HCT116 (cell line): ENCODE measurements at regions not wholly inside any gene's neighbourhood (a gene's known extent, or its start where the extent isn't known, plus 50 kb on each side); places are given as distances from the start of the nearest gene placed in this dataset.

Experiments used
- ATAC-seq: fragments of 200-7000 bp; cut with Tn5 transposase; 2 replicates; pipeline ENCODE4 v1.9.1; 2020; ENCODE audit warnings: mild to moderate bottlenecking, moderate library complexity
- BruUV-seq: library from RNA; stranded (reverse); fragments of 400-500 nt; replicated peaks from 2 replicates; lab custom pipeline; 2021; lab: Mats Ljungman, UMichigan
- CTCF ChIA-PET: fragments of 300-600 bp; sonication (Branson Sonifier 250); formaldehyde crosslinking; loops from one replicate; lab custom pipeline; 2021; ENCODE audit warnings: antibody characterized with exemption; lab: Charles Lee
- POLR2A ChIA-PET: fragments of 300-600, 350-600 bp; sonication (Branson Sonifier 250); formaldehyde crosslinking; loops from one replicate; lab custom pipeline; 2021; ENCODE audit warnings: antibody characterized with exemption; lab: Charles Lee
- RAD21 ChIA-PET, 2 experiments: fragments of 300-600 bp; sonication (Branson Sonifier 250); formaldehyde crosslinking; loops; one replicate each; lab custom pipeline; 2023; ENCODE audit warnings: low total read pairs in 2 of 2; ENCODE audit not compliant: uncharacterized antibody in 2 of 2, unreplicated experiment in 2 of 2, low non-redundant PET in 1 of 2; lab: Charles Lee
- DNase-seq: peaks from one replicate; pipeline ENCODE4 v3.0.0-alpha.2; 2010; ENCODE audit warnings: low read depth, low spot score
- H2AFZ ChIP-seq: fragments of 200-600 bp; shearing (Covaris generic), sonication (generic); 2 replicates; pipeline ENCODE4 v1.6.1; 2017; ENCODE audit warnings: low read depth, mixed run types, mixed read lengths, antibody characterized with exemption, low read length; ENCODE audit not compliant: poor library complexity, severe bottlenecking
- H3K27ac ChIP-seq: 2 replicates; pipeline ENCODE4 v1.5.1; 2012; ENCODE audit warnings: low read depth, low read length
- H3K27me3 ChIP-seq: fragments of 200-600 bp; sonication (generic); 2 replicates; pipeline ENCODE4 v1.6.1; 2016; ENCODE audit warnings: mixed run types, low read length, mixed read lengths; ENCODE audit not compliant: insufficient read depth
- H3K36me3 ChIP-seq, 2 experiments: fragments of 200-500 bp in 1 of 2; fragments of 200-600 bp in 1 of 2; sonication (Bioruptor generic) in 1 of 2; sonication (generic) in 1 of 2; 2 replicates each; pipeline versions ENCODE4 v1.5.1 to v1.6.1; 2014 to 2016; ENCODE audit warnings: low read length in 2 of 2, inconsistent platforms in 1 of 2, mixed read lengths in 1 of 2, mixed run types in 1 of 2; ENCODE audit not compliant: insufficient read depth in 2 of 2, control insufficient read depth in 1 of 2
- H3K4me1 ChIP-seq, 2 experiments: fragments of 200-600 bp in 1 of 2; sonication (generic) in 1 of 2; 2 replicates each; pipeline versions ENCODE4 v1.5.1 to v1.6.1; 2012 to 2017; ENCODE audit warnings: low read length in 2 of 2, inconsistent platforms in 1 of 2, mild to moderate bottlenecking in 1 of 2, mixed read lengths in 1 of 2, mixed run types in 1 of 2, moderate library complexity in 1 of 2; ENCODE audit not compliant: insufficient read depth in 2 of 2, control insufficient read depth in 1 of 2
- H3K4me2 ChIP-seq: fragments of 200-600 bp; sonication (generic); 2 replicates; pipeline ENCODE4 v1.6.1; 2017; ENCODE audit warnings: mixed run types, low read length, mixed read lengths
- H3K4me3 ChIP-seq, 2 experiments: fragments of 200-600 bp in 1 of 2; sonication (generic) in 1 of 2; replicated peaks in 1 of 2; 2 replicates each; pipeline ENCODE4 v1.5.1; 2011 to 2016; ENCODE audit warnings: low read length in 2 of 2, control low read depth in 1 of 2, low read depth in 1 of 2, mild to moderate bottlenecking in 1 of 2, mixed read lengths in 1 of 2, mixed run types in 1 of 2
- H3K79me2 ChIP-seq: fragments of 200-600 bp; sonication (generic); 2 replicates; pipeline ENCODE4 v1.6.1; 2017; ENCODE audit warnings: mild to moderate bottlenecking, mixed run types, low read length, moderate library complexity, mixed read lengths; ENCODE audit not compliant: insufficient read depth
- H3K9ac ChIP-seq: fragments of 200-600 bp; sonication (generic); 2 replicates; pipeline ENCODE4 v1.6.1; 2016; ENCODE audit warnings: low read length, mixed read lengths
- H3K9me2 ChIP-seq: fragments of 200-600 bp; sonication (generic), shearing (Covaris generic); 2 replicates; pipeline ENCODE4 v1.6.1; 2017; ENCODE audit warnings: mixed run types, mild to moderate bottlenecking, moderate library complexity; ENCODE audit not compliant: insufficient read depth
- H3K9me3 ChIP-seq, 2 experiments: fragments of 200-500 bp in 1 of 2; fragments of 200-600 bp in 1 of 2; sonication (Bioruptor generic) in 1 of 2; sonication (generic) in 1 of 2; 2 replicates each; pipeline ENCODE4 v1.6.1; 2014 to 2017; ENCODE audit warnings: low read length in 2 of 2, mixed read lengths in 2 of 2, inconsistent platforms in 1 of 2, low read depth in 1 of 2, mild to moderate bottlenecking in 1 of 2, mixed run types in 1 of 2, moderate library complexity in 1 of 2; ENCODE audit not compliant: control insufficient read depth in 1 of 2, insufficient read depth in 1 of 2
- H4K20me1 ChIP-seq: fragments of 200-600 bp; sonication (generic), shearing (Covaris generic); 2 replicates; pipeline ENCODE4 v1.6.1; 2017; ENCODE audit warnings: mixed run types, mild to moderate bottlenecking, moderate library complexity; ENCODE audit not compliant: insufficient read depth
- EZH2 ChIP-seq: fragments of 200-600 bp; sonication (generic); IDR thresholded peaks from 2 replicates; pipeline ENCODE4 v1.6.1; 2017; ENCODE audit warnings: antibody characterized with exemption, mixed run types
- YY1 ChIP-seq: IDR thresholded peaks from 2 replicates; pipeline ENCODE4 v1.6.1; 2011; ENCODE audit warnings: low read length, low read depth, moderate library complexity, mild to moderate bottlenecking; ENCODE audit not compliant: insufficient replicate concordance; ENCODE audit errors: extremely low read depth
- intact Hi-C: fragments of 100-400 bp; cut with micrococcal nuclease; formaldehyde crosslinking; loops from 2 replicates; pipeline ENCODE4 v1.10.0; 2022
- TF ChIP-seq, protein P1 (sequence below): IDR thresholded peaks from 2 replicates; pipeline ENCODE4 v1.6.1; 2012; ENCODE audit warnings: low read depth
- TF ChIP-seq, protein P2 (sequence below): IDR thresholded peaks from 2 replicates; pipeline ENCODE4 v1.6.1; 2012

DNA sequence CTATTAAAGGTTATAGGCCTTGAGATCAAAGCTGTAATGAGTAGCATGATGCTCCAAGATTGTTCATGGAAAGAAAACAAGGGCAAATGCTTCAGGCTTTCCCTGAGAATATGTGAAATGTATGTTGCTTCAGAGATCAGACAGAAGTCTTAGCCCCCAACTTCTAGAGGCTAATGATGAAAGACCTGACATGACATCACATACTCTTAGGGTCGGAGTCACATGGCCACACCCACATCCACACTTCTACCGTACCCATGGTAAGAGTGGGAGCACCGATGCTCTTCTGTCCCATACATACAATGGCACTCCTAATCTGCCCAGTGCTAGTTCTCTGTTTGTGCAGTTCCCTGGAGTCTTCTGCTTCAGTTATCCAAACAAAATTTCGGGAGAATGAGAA, 111.9 kb upstream of the ACSL4 start (continued):
- TF ChIP-seq, protein P1, sequence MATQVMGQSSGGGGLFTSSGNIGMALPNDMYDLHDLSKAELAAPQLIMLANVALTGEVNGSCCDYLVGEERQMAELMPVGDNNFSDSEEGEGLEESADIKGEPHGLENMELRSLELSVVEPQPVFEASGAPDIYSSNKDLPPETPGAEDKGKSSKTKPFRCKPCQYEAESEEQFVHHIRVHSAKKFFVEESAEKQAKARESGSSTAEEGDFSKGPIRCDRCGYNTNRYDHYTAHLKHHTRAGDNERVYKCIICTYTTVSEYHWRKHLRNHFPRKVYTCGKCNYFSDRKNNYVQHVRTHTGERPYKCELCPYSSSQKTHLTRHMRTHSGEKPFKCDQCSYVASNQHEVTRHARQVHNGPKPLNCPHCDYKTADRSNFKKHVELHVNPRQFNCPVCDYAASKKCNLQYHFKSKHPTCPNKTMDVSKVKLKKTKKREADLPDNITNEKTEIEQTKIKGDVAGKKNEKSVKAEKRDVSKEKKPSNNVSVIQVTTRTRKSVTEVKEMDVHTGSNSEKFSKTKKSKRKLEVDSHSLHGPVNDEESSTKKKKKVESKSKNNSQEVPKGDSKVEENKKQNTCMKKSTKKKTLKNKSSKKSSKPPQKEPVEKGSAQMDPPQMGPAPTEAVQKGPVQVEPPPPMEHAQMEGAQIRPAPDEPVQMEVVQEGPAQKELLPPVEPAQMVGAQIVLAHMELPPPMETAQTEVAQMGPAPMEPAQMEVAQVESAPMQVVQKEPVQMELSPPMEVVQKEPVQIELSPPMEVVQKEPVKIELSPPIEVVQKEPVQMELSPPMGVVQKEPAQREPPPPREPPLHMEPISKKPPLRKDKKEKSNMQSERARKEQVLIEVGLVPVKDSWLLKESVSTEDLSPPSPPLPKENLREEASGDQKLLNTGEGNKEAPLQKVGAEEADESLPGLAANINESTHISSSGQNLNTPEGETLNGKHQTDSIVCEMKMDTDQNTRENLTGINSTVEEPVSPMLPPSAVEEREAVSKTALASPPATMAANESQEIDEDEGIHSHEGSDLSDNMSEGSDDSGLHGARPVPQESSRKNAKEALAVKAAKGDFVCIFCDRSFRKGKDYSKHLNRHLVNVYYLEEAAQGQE: no peak
- TF ChIP-seq EZH2: no peak

DNA sequence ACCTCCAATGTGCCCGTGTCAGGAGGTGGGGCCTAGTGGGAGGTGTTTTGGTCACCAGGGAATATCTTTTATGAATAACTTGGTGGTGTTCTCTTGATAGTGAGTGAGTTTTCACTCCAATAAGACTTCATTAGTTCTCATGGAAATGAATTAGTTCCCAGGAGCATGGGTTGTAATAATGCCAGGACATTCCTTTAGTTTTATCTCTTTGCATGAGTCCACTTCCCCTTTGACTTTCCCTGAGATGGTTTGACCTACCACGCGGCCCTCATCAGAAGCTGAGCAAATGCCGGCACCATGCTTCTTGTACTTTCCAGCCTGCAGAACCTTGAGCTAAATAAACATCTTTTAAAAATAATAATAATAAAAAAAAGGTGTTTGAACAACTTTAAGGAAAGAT, 112.9 kb upstream of the ACSL4 start:
- H3K9ac ChIP-seq: no peak overlapping the region
- H3K9me2 ChIP-seq: no peaks in the 10 kb centered on the region
- no peaks in the 10 kb centered on the region for H3K36me3 ChIP-seq
- no peak overlapping the region for H3K4me2 ChIP-seq
- POLR2A ChIA-PET: no interaction called here
- H3K9me3 ChIP-seq: no peaks in the 10 kb centered on the region
- H3K79me2 ChIP-seq: no peaks in the 10 kb centered on the region
- TF ChIP-seq EZH2 (no peak), YY1 (no peak)
- TF ChIP-seq, protein P2, sequence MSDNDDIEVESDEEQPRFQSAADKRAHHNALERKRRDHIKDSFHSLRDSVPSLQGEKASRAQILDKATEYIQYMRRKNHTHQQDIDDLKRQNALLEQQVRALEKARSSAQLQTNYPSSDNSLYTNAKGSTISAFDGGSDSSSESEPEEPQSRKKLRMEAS: no peak
- no peak for DNase-seq
- intact Hi-C loops: no loop called here
- H2AFZ ChIP-seq: no peak overlapping the region
- no peaks in the 10 kb centered on the region for H4K20me1 ChIP-seq
- H3K27ac ChIP-seq: no peak overlapping the region
- no peak overlapping the region for H3K4me3 ChIP-seq
- CTCF ChIA-PET: no interaction called here
- no peaks in the 10 kb centered on the region for H3K27me3 ChIP-seq
- RAD21 ChIA-PET: no interaction called here
- BruUV-seq: no TSS peak
- no peak for ATAC-seq
- H3K4me1 ChIP-seq: 0 out of 4 replicates have a peak, but pooled peaks cover 0 to under 1% of the 10 kb centered on the region in 2 experiments
